Activated CD4-positive, alpha-beta T cell treated with anti-CD3 and anti-CD28 coated beads, Interleukin-2, Interleukin-6, amounts not matched to agents 100 ng/mL and 50 ng/mL, durations not matched to agents 16 hours and 8 hours (primary cell): ENCODE measurements at regions not wholly inside any gene's neighbourhood (a gene's known extent, or its start where the extent isn't known, plus 50 kb on each side); places are given as distances from the start of the nearest gene placed in this dataset.

Source experiments
- DNase-seq: peaks from one replicate; pipeline ENCODE4 v3.0.0-alpha.2; 2020

GRCh38 chr4:189445613-189446012 lies 495.1 kb upstream of the FRG1 start:
- no peak for DNase-seq

- no peak for DNase-seq
Measured at GRCh38 chr4:189463734-189464133, 476.9 kb upstream of the FRG1 start.

- no peak for DNase-seq
Measured at GRCh38 chr4:189494407-189494806, 446.3 kb upstream of the FRG1 start.

- DNase-seq, result no peak
Measured at GRCh38 chr4:189497516-189497915, 443.2 kb upstream of the FRG1 start.

- DNase-seq, result no peak
Measured at GRCh38 chr4:189497996-189498395, 442.7 kb upstream of the FRG1 start.

- DNase-seq, result no peak
Measured at GRCh38 chr4:189498457-189498856, 442.2 kb upstream of the FRG1 start.

GRCh38 chr4:189499696-189500095 lies 441.0 kb upstream of the FRG1 start:
- no peak for DNase-seq

- DNase-seq, result no peak
Measured at GRCh38 chr4:189500970-189501369, 439.7 kb upstream of the FRG1 start.

GRCh38 chr4:189502841-189503435 lies 437.7 kb upstream of the FRG1 start:
- peak; percentile 29 for DNase-seq

- no peak for DNase-seq
Measured at GRCh38 chr4:189504220-189504619, 436.5 kb upstream of the FRG1 start.

- DNase-seq, result no peak
Measured at GRCh38 chr4:189505380-189505779, 435.3 kb upstream of the FRG1 start.

GRCh38 chr4:189506080-189506479 lies 434.6 kb upstream of the FRG1 start:
- no peak for DNase-seq

- no peak for DNase-seq
Measured at GRCh38 chr4:189507060-189507459, 433.6 kb upstream of the FRG1 start.

GRCh38 chr4:189510601-189511000 lies 430.1 kb upstream of the FRG1 start:
- DNase-seq, result no peak

GRCh38 chr4:189511581-189511980 lies 429.1 kb upstream of the FRG1 start:
- DNase-seq, result no peak

- no peak for DNase-seq
Measured at GRCh38 chr4:189513421-189513820, 427.3 kb upstream of the FRG1 start.

- no peak for DNase-seq
Measured at GRCh38 chr4:189514209-189514608, 426.5 kb upstream of the FRG1 start.

- no peak for DNase-seq
Measured at GRCh38 chr4:189516902-189517301, 423.8 kb upstream of the FRG1 start.

GRCh38 chr4:189519186-189519585 lies 421.5 kb upstream of the FRG1 start:
- no peak for DNase-seq

GRCh38 chr4:189525304-189525703 lies 415.4 kb upstream of the FRG1 start:
- DNase-seq, result no peak

- no peak for DNase-seq
Measured at GRCh38 chr4:189530848-189531247, 409.8 kb upstream of the FRG1 start.

GRCh38 chr4:189533603-189534002 lies 407.1 kb upstream of the FRG1 start:
- no peak for DNase-seq

- peak; percentile 1 for DNase-seq
Measured at GRCh38 chr4:189547559-189547958, 393.1 kb upstream of the FRG1 start.

GRCh38 chr4:189548484-189549125 lies 392.1 kb upstream of the FRG1 start:
- no peak for DNase-seq
